AG09309 (cell line): ENCODE measurements at regions not wholly inside any gene's neighbourhood (a gene's known extent, or its start where the extent isn't known, plus 50 kb on each side); places are given as distances from the start of the nearest gene placed in this dataset.

Experiments
- DNase-seq: peaks from one replicate; pipeline ENCODE4 v3.0.0-alpha.2; 2010; ENCODE audit warnings: low read depth
- H3K4me3 ChIP-seq: 2 replicates; pipeline ENCODE4 v1.5.1; 2011; ENCODE audit warnings: mild to moderate bottlenecking, low read depth, low read length, moderate library complexity; ENCODE audit not compliant: control insufficient read depth
- TF ChIP-seq, protein P1 (sequence below): IDR thresholded peaks from 2 replicates; pipeline ENCODE4 v1.5.1; 2011; ENCODE audit warnings: mild to moderate bottlenecking, low read depth, low read length, inconsistent platforms; ENCODE audit not compliant: insufficient read depth, control insufficient read depth; ENCODE audit errors: missing control alignments

DNA sequence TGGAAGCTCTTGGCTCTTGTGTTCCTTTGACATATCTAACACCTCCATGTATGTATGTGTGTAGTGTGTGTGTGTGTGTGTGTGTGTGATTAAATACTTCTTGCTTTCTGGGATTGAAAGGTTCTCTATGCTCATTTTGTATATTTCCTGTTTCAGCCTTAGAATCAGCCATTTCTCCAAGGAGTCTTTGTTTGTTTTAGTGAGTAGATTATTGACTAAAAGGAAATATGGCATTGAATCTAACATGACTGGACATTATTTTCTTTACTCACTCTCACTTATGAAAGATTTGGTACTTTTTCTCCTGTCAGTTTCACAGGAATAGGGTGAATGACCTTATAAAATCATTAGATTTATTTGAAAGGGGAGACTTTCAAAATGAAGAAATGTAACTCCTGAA, 413.8 kb upstream of the SLC14A2 start:
- no peak overlapping the region for H3K4me3 ChIP-seq
- no peak for DNase-seq
- TF ChIP-seq, protein P1, sequence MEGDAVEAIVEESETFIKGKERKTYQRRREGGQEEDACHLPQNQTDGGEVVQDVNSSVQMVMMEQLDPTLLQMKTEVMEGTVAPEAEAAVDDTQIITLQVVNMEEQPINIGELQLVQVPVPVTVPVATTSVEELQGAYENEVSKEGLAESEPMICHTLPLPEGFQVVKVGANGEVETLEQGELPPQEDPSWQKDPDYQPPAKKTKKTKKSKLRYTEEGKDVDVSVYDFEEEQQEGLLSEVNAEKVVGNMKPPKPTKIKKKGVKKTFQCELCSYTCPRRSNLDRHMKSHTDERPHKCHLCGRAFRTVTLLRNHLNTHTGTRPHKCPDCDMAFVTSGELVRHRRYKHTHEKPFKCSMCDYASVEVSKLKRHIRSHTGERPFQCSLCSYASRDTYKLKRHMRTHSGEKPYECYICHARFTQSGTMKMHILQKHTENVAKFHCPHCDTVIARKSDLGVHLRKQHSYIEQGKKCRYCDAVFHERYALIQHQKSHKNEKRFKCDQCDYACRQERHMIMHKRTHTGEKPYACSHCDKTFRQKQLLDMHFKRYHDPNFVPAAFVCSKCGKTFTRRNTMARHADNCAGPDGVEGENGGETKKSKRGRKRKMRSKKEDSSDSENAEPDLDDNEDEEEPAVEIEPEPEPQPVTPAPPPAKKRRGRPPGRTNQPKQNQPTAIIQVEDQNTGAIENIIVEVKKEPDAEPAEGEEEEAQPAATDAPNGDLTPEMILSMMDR: no peak

GRCh38 chr18:45202061-45202460, 413.2 kb upstream of the SLC14A2 start:
- no peak for DNase-seq
- no peak overlapping the region for H3K4me3 ChIP-seq
- TF ChIP-seq, protein P1: no peak

GRCh38 chr18:45203677-45204076, 411.6 kb upstream of the SLC14A2 start:
- no peak for DNase-seq
- TF ChIP-seq, protein P1: no peak

GRCh38 chr18:45207328-45207727, 407.9 kb upstream of the SLC14A2 start:
- H3K4me3 ChIP-seq: no peak overlapping the region
- DNase-seq: no peak
- TF ChIP-seq, protein P1: no peak

More at GRCh38 chr18:45203677-45204076, 411.6 kb upstream of the SLC14A2 start:
- no peak overlapping the region for H3K4me3 ChIP-seq

- DNase-seq: no peak
- TF ChIP-seq, protein P1: no peak
- H3K4me3 ChIP-seq: no peak overlapping the region
Observed at GRCh38 chr18:45208164-45208563, 407.1 kb upstream of the SLC14A2 start.

GRCh38 chr18:45212181-45213039, 402.9 kb upstream of the SLC14A2 start:
- DNase-seq: peak; percentile 29
- no peak overlapping the region for H3K4me3 ChIP-seq
- TF ChIP-seq, protein P1: peak; percentile 98
